Kidney epithelial cell (primary cell): ENCODE measurements at regions not wholly inside any gene's neighbourhood (a gene's known extent, or its start where the extent isn't known, plus 50 kb on each side); places are given as distances from the start of the nearest gene placed in this dataset.

Experiments used
- DNase-seq: peaks from one replicate; pipeline ENCODE4 v3.0.0-alpha.2; 2010; ENCODE audit warnings: low read depth
- H3K27me3 ChIP-seq: 2 replicates; pipeline ENCODE4 v1.6.0; 2011; ENCODE audit warnings: low read length; ENCODE audit not compliant: control insufficient read depth, insufficient read depth
- H3K36me3 ChIP-seq: 2 replicates; pipeline ENCODE4 v1.5.1; 2011; ENCODE audit warnings: low read length; ENCODE audit not compliant: control insufficient read depth, insufficient read depth
- H3K4me3 ChIP-seq: 2 replicates; pipeline ENCODE4 v1.5.1; 2011; ENCODE audit warnings: low read depth, mild to moderate bottlenecking, control low read depth, low read length
- TF ChIP-seq, protein P1 (sequence below): IDR thresholded peaks from 2 replicates; pipeline ENCODE4 v1.5.1; 2011; ENCODE audit warnings: mild to moderate bottlenecking, moderate library complexity, low read length, control low read depth, inconsistent platforms; ENCODE audit not compliant: insufficient read depth, poor library complexity, severe bottlenecking

DNA sequence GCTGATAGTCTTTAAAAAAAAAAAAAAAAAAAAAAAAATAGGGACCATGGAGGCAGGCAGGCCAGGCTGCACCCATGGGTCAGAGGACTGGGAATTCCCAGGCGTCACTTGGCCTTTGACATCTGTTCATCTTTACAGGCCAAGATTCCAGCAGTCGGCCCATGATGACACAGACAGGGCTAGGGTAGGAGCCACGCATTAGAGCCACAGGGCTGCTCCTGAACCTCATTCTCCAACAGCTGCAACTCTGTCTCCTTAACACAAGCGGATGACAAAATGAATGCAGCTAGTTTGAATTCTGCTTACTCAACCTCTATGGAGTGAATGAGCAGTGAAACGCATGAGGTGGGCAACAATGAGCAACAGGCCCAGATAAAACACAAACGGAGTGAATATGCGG, 126.4 kb downstream of the LY86 start:
- no peak overlapping the region for H3K4me3 ChIP-seq
- H3K36me3 ChIP-seq = peaks cover 1% of the 10 kb centered on the region
- TF ChIP-seq, protein P1, sequence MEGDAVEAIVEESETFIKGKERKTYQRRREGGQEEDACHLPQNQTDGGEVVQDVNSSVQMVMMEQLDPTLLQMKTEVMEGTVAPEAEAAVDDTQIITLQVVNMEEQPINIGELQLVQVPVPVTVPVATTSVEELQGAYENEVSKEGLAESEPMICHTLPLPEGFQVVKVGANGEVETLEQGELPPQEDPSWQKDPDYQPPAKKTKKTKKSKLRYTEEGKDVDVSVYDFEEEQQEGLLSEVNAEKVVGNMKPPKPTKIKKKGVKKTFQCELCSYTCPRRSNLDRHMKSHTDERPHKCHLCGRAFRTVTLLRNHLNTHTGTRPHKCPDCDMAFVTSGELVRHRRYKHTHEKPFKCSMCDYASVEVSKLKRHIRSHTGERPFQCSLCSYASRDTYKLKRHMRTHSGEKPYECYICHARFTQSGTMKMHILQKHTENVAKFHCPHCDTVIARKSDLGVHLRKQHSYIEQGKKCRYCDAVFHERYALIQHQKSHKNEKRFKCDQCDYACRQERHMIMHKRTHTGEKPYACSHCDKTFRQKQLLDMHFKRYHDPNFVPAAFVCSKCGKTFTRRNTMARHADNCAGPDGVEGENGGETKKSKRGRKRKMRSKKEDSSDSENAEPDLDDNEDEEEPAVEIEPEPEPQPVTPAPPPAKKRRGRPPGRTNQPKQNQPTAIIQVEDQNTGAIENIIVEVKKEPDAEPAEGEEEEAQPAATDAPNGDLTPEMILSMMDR = no peak
- no peaks in the 10 kb centered on the region for H3K27me3 ChIP-seq
- DNase-seq = no peak

- peaks cover 1% of the 10 kb centered on the region for H3K36me3 ChIP-seq
- H3K4me3 ChIP-seq = no peak overlapping the region
- H3K27me3 ChIP-seq = no peaks in the 10 kb centered on the region
- TF ChIP-seq, protein P1 = no peak
- DNase-seq = no peak
Measured at GRCh38 chr6:6715465-6715864, 126.9 kb downstream of the LY86 start.

DNA sequence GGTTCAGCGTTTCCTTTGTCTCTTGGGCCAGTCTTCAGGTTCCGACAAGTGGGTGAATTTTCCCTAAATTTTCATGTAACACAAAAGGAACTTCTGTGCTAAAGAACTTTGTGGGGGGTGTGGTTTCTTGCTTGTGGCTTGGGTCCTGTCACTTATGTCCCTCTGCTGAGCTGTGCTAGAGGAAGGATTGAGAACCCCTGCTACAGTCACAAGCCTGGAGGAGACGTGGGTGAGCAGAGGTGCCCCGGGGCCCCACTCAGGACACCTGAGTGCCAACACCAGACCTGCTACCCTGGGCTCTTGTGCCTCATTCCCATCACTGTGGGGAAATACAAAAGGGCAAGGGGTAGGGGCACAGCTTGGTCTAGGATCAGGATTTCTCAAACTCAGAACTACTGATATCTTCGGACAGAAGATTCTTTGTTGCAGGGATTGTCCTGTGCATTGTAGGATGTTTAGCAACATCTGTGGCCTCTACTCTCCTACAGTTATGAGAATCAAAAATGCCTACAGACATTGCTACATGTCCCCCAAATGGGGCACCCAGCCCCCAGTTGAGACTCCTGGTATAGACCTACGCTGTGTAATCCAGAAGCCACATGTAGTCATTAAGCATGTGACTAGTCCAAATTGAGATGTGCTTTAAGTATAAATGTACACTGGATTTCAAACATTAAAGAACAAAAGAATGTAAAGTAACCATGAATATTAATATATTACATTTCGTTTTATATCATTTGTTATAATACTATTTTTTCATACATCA, 128.7 kb downstream of the LY86 start:
- peaks cover 1% of the 10 kb centered on the region for H3K36me3 ChIP-seq

GRCh38 chr6:6717953-6718352, 129.4 kb downstream of the LY86 start:
- TF ChIP-seq, protein P1 = no peak
- DNase-seq = no peak
- Histone ChIP-seq H3K36me3 (peaks cover 1% of the 10 kb centered on the region), H3K27me3 (no peaks in the 10 kb centered on the region), H3K4me3 (no peak overlapping the region)

More for the DNA sequence above, 128.7 kb downstream of the LY86 start:
- TF ChIP-seq, protein P1 = no peak
- Histone ChIP-seq H3K4me3 (no peak overlapping the region), H3K27me3 (no peaks in the 10 kb centered on the region)
- no peak for DNase-seq

- Histone ChIP-seq H3K4me3 (no peak overlapping the region), H3K36me3 (peaks cover 1% of the 10 kb centered on the region), H3K27me3 (no peaks in the 10 kb centered on the region)
- TF ChIP-seq, protein P1 = no peak
- DNase-seq = no peak
Measured at GRCh38 chr6:6721606-6722005, 133.1 kb downstream of the LY86 start.

GRCh38 chr6:6722195-6722594, 133.7 kb downstream of the LY86 start:
- TF ChIP-seq, protein P1 = no peak
- peaks cover 1% of the 10 kb centered on the region for H3K36me3 ChIP-seq
- H3K4me3 ChIP-seq = no peak overlapping the region
- DNase-seq = no peak
- no peaks in the 10 kb centered on the region for H3K27me3 ChIP-seq
